MCF 10A (cell line): ENCODE measurements at regions not wholly inside any gene's neighbourhood (a gene's known extent, or its start where the extent isn't known, plus 50 kb on each side); places are given as distances from the start of the nearest gene placed in this dataset.

ENCODE experiments used
- BruUV-seq: library from RNA; stranded (reverse); fragments of 400-500 nt; replicated peaks from 2 replicates; lab custom pipeline; 2021; lab: Mats Ljungman, UMichigan
- CTCF ChIA-PET: fragments of 300-600 bp; sonication (Branson Sonifier 250); formaldehyde crosslinking; extraction: SDS; loops from one replicate; lab custom pipeline; 2021; ENCODE audit warnings: antibody characterized with exemption, inconsistent platforms; lab: Yijun Ruan, JAX
- POLR2A ChIA-PET: fragments of 300-600, 350-650 bp; sonication (Branson Sonifier 250); formaldehyde crosslinking; extraction: SDS; loops from one replicate; lab custom pipeline; 2020; ENCODE audit warnings: antibody characterized with exemption, inconsistent platforms; lab: Yijun Ruan, JAX
- DNase-seq: peaks from one replicate; pipeline ENCODE4 v3.0.0-alpha.2; 2018; ENCODE audit not compliant: unreplicated experiment
- H3K27ac Mint-ChIP-seq: one replicate; pipeline ENCODE4 v1.8.0; 2022; ENCODE audit warnings: mild to moderate bottlenecking, low read depth, mixed read lengths; ENCODE audit not compliant: unreplicated experiment
- H3K27me3 Mint-ChIP-seq: one replicate; pipeline ENCODE4 v1.8.0; 2022; ENCODE audit warnings: mixed read lengths; ENCODE audit not compliant: insufficient read depth, unreplicated experiment
- H3K36me3 Mint-ChIP-seq: one replicate; pipeline ENCODE4 v1.8.0; 2022; ENCODE audit warnings: mild to moderate bottlenecking, moderate library complexity, mixed read lengths; ENCODE audit not compliant: insufficient read depth, unreplicated experiment
- H3K4me1 Mint-ChIP-seq: one replicate; pipeline ENCODE4 v1.8.0; 2022; ENCODE audit warnings: mixed read lengths; ENCODE audit not compliant: insufficient read depth, unreplicated experiment
- H3K4me3 Mint-ChIP-seq: one replicate; pipeline ENCODE4 v1.8.0; 2022; ENCODE audit warnings: mild to moderate bottlenecking, moderate library complexity, mixed read lengths; ENCODE audit not compliant: unreplicated experiment
- H3K9me3 Mint-ChIP-seq: one replicate; pipeline ENCODE4 v1.8.0; 2022; ENCODE audit warnings: mixed read lengths; ENCODE audit not compliant: unreplicated experiment
- CTCF ChIP-seq: fragments of 200-600 bp; IDR thresholded peaks from one replicate; pipeline ENCODE4 v1.8.0; 2022; ENCODE audit warnings: antibody characterized with exemption, mild to moderate bottlenecking; ENCODE audit not compliant: unreplicated experiment
- intact Hi-C: fragments of 100-400 bp; cut with micrococcal nuclease; formaldehyde crosslinking; loops from 2 replicates; pipeline ENCODE4 v1.14.1; 2022

GRCh38 chr11:90330632-90331031 is 107.8 kb upstream of the CHORDC1 start:
- intact Hi-C loops = loop anchor here (5.0 kb wide), 1 partner anchor 123 kb away; no protein-coding TSS in a partner anchor
- CTCF ChIA-PET = interaction anchor here (0.6 kb wide), 1 partner anchor 123 kb away, joined by 3 read pairs; no protein-coding TSS in a partner anchor
- Mint-ChIP-seq H3K4me1 (no peaks in the 10 kb centered on the region), H3K4me3 (no peak overlapping the region), H3K36me3 (no peaks in the 10 kb centered on the region), H3K27me3 (no peaks in the 10 kb centered on the region), H3K9me3 (no peaks in the 10 kb centered on the region), H3K27ac (no peak overlapping the region)
- POLR2A ChIA-PET = no interaction called here
- no TSS peak for BruUV-seq
- peak; percentile 3 for DNase-seq
- TF ChIP-seq CTCF = no peak

- H3K27ac Mint-ChIP-seq = no peak overlapping the region
- POLR2A ChIA-PET = no interaction called here
- no peaks in the 10 kb centered on the region for H3K4me1 Mint-ChIP-seq
- no peak for TF ChIP-seq CTCF
- H3K27me3 Mint-ChIP-seq = no peaks in the 10 kb centered on the region
- no peaks in the 10 kb centered on the region for H3K36me3 Mint-ChIP-seq
- no peak overlapping the region for H3K4me3 Mint-ChIP-seq
- H3K9me3 Mint-ChIP-seq = no peaks in the 10 kb centered on the region
- DNase-seq = no peak
- BruUV-seq = no TSS peak
- intact Hi-C loops = no loop called here
- CTCF ChIA-PET = interaction anchor here (0.6 kb wide), 1 partner anchor 131 kb away, joined by 3 read pairs; no protein-coding TSS in a partner anchor
Observed at GRCh38 chr11:90329043-90329442, 106.2 kb upstream of the CHORDC1 start.

GRCh38 chr11:90326647-90327046 is 103.8 kb upstream of the CHORDC1 start:
- no TSS peak for BruUV-seq
- no peaks in the 10 kb centered on the region for H3K4me1 Mint-ChIP-seq
- H3K4me3 Mint-ChIP-seq = no peak overlapping the region
- H3K27me3 Mint-ChIP-seq = no peaks in the 10 kb centered on the region
- POLR2A ChIA-PET = no interaction called here
- DNase-seq = no peak
- intact Hi-C loops = no loop called here
- H3K27ac Mint-ChIP-seq = no peak overlapping the region
- CTCF ChIA-PET = interaction anchor here (1.6 kb wide), 1 partner anchor 38 kb away, joined by 5 read pairs; no protein-coding TSS in a partner anchor
- H3K9me3 Mint-ChIP-seq = no peaks in the 10 kb centered on the region
- H3K36me3 Mint-ChIP-seq = no peaks in the 10 kb centered on the region
- TF ChIP-seq CTCF = no peak

- BruUV-seq = no TSS peak
- DNase-seq = no peak
- H3K4me1 Mint-ChIP-seq = no peaks in the 10 kb centered on the region
- no peaks in the 10 kb centered on the region for H3K27me3 Mint-ChIP-seq
- no peak for TF ChIP-seq CTCF
- intact Hi-C loops = no loop called here
- H3K27ac Mint-ChIP-seq = no peak overlapping the region
- H3K9me3 Mint-ChIP-seq = no peaks in the 10 kb centered on the region
- ChIA-PET CTCF (no interaction called here), POLR2A (no interaction called here)
- H3K4me3 Mint-ChIP-seq = no peak overlapping the region
- no peaks in the 10 kb centered on the region for H3K36me3 Mint-ChIP-seq
Observed at GRCh38 chr11:90323289-90323688, 100.4 kb upstream of the CHORDC1 start.
